ENCODE measurements at regions not wholly inside any gene's neighbourhood (a gene's known extent, or its start where the extent isn't known, plus 50 kb on each side); places are given as distances from the start of the nearest gene placed in this dataset.

GRCh38 chr11:80487952-80488351 lies 1047.1 kb upstream of the TENM4 start:
- Histone ChIP-seq H3K36me3 (ENCODE audit: control insufficient read depth in 4 of 4, insufficient read depth in 3 of 4, low read depth in 1 of 4, low read length in 3 of 4) (no peaks in the 10 kb centered on the region), H3K27ac (ENCODE audit: low read depth in 1 of 2, low read length in 2 of 2) (no peak overlapping the region), H3K9me3 (ENCODE audit: control insufficient read depth in 4 of 4, low read length in 3 of 4) (peaks cover 0 to 4% (median 0%) of the 10 kb centered on the region in 4 donors), H3K4me1 (ENCODE audit: control insufficient read depth in 4 of 4, insufficient read depth in 4 of 4, low read length in 3 of 4) (no peaks in the 10 kb centered on the region), H3K4me3 (ENCODE audit: low read depth in 1 of 3, low read length in 3 of 3) (no peak overlapping the region), H3K9ac (ENCODE audit: low read depth in 1 of 2, low read length in 2 of 2) (no peak overlapping the region), H3K27me3 (ENCODE audit: control insufficient read depth in 4 of 4, insufficient read depth in 4 of 4, low read length in 3 of 4) (peaks cover 0 to 2% (median 0%) of the 10 kb centered on the region in 4 donors)
- no peak for DNase-seq (ENCODE audit: low spot score)
- no peak for TF ChIP-seq NR2F2 (IDR thresholded peaks at IDR 0.05)
- no peak for TF ChIP-seq EGR1 (IDR thresholded peaks at IDR 0.05; ENCODE audit: low read depth in 2 of 2)

GRCh38 chr11:80486678-80487077 lies 1045.8 kb upstream of the TENM4 start:
- H3K27ac ChIP-seq (ENCODE audit: low read depth in 1 of 2, low read length in 2 of 2) = no peak overlapping the region
- no peak for DNase-seq (ENCODE audit: low spot score)
- no peaks in the 10 kb centered on the region for H3K36me3 ChIP-seq (ENCODE audit: control insufficient read depth in 4 of 4, insufficient read depth in 3 of 4, low read depth in 1 of 4, low read length in 3 of 4)
- H3K4me1 ChIP-seq (ENCODE audit: control insufficient read depth in 4 of 4, insufficient read depth in 4 of 4, low read length in 3 of 4) = no peaks in the 10 kb centered on the region
- WGBS = 82% methylated on average over 4 of the region's 4 CpGs
- peaks cover 0 to 5% (median 0%) of the 10 kb centered on the region in 4 donors for H3K27me3 ChIP-seq (ENCODE audit: control insufficient read depth in 4 of 4, insufficient read depth in 4 of 4, low read length in 3 of 4)
- TF ChIP-seq EGR1 (IDR thresholded peaks at IDR 0.05; ENCODE audit: low read depth in 2 of 2) = no peak
- no peak for TF ChIP-seq JUND (IDR thresholded peaks at IDR 0.05)
- no peak for TF ChIP-seq TAF1 (conservative IDR thresholded peaks at IDR 0.05)
- no peak for TF ChIP-seq YY1 (IDR thresholded peaks at IDR 0.05)
- no peak for TF ChIP-seq CTCF (IDR thresholded peaks at IDR 0.05; ENCODE audit: low read depth, low read length, missing input control)
- TF ChIP-seq SP1 (IDR thresholded peaks at IDR 0.05) = no peak
- H3K9ac ChIP-seq (ENCODE audit: low read depth in 1 of 2, low read length in 2 of 2) = no peak overlapping the region
- no peak overlapping the region for H3K4me3 ChIP-seq (ENCODE audit: low read depth in 1 of 3, low read length in 3 of 3)
- H3K9me3 ChIP-seq (ENCODE audit: control insufficient read depth in 4 of 4, low read length in 3 of 4) = no peaks in the 10 kb centered on the region

- 59% methylated on average over 2 of the region's 2 CpGs for WGBS
- Histone ChIP-seq H3K4me3 (ENCODE audit: low read depth in 1 of 3, low read length in 3 of 3) (no peak overlapping the region), H3K9ac (ENCODE audit: low read depth in 1 of 2, low read length in 2 of 2) (no peak overlapping the region), H3K4me1 (ENCODE audit: control insufficient read depth in 4 of 4, insufficient read depth in 4 of 4, low read length in 3 of 4) (no peaks in the 10 kb centered on the region), H3K27me3 (ENCODE audit: control insufficient read depth in 4 of 4, insufficient read depth in 4 of 4, low read length in 3 of 4) (peaks cover 0 to 2% (median 0%) of the 10 kb centered on the region in 4 donors), H3K36me3 (ENCODE audit: control insufficient read depth in 4 of 4, insufficient read depth in 3 of 4, low read depth in 1 of 4, low read length in 3 of 4) (no peaks in the 10 kb centered on the region), H3K9me3 (ENCODE audit: control insufficient read depth in 4 of 4, low read length in 3 of 4) (no peaks in the 10 kb centered on the region), H3K27ac (ENCODE audit: low read depth in 1 of 2, low read length in 2 of 2) (no peak overlapping the region)
- DNase-seq (ENCODE audit: low spot score) = no peak
- TF ChIP-seq ZBTB33 (IDR thresholded peaks at IDR 0.05) (no peak), HNF4G (IDR thresholded peaks at IDR 0.05) (no peak), HNF4A (conservative IDR thresholded peaks at IDR 0.05) (no peak), CTCF (IDR thresholded peaks at IDR 0.05; ENCODE audit: low read depth, low read length, missing input control) (no peak), SP1 (IDR thresholded peaks at IDR 0.05) (no peak), RXRA (IDR thresholded peaks at IDR 0.05) (no peak), REST (IDR thresholded peaks at IDR 0.05) (no peak), RAD21 (IDR thresholded peaks at IDR 0.05) (no peak), TAF1 (conservative IDR thresholded peaks at IDR 0.05) (no peak), YY1 (IDR thresholded peaks at IDR 0.05) (no peak), ATF3 (IDR thresholded peaks at IDR 0.05) (no peak), GABPA (IDR thresholded peaks at IDR 0.05 in 1 of 2, conservative IDR thresholded peaks at IDR 0.05 in 1 of 2) (no peak), EGR1 (IDR thresholded peaks at IDR 0.05; ENCODE audit: low read depth in 2 of 2) (no peak), FOXA2 (IDR thresholded peaks at IDR 0.05) (no peak), JUND (IDR thresholded peaks at IDR 0.05) (no peak), FOXA1 (IDR thresholded peaks at IDR 0.05) (no peak), MAX (IDR thresholded peaks at IDR 0.05) (no peak), NR2F2 (IDR thresholded peaks at IDR 0.05) (no peak)
These were observed 1036.3 kb upstream of the TENM4 start for GRCh38 chr11:80477178-80477577.

Data from liver (tissue), 8 donors.